HEK293 (cell line): ENCODE measurements at regions not wholly inside any gene's neighbourhood (a gene's known extent, or its start where the extent isn't known, plus 50 kb on each side); places are given as distances from the start of the nearest gene placed in this dataset.

Source experiments
- CTCF ChIA-PET: fragments of 350-600 bp; formaldehyde crosslinking; extraction: SDS; loops from one replicate; lab custom pipeline; 2021; ENCODE audit warnings: antibody characterized with exemption; lab: Yijun Ruan, JAX
- POLR2A ChIA-PET: fragments of 300-600 bp; formaldehyde crosslinking; extraction: SDS; loops from one replicate; lab custom pipeline; 2020; ENCODE audit warnings: antibody characterized with exemption, inconsistent platforms; lab: Yijun Ruan, JAX
- H3K27ac ChIP-seq: fragments of 200-500 bp; sonication (Bioruptor generic); 2 replicates; pipeline ENCODE4 v1.5.1; 2014; ENCODE audit warnings: low read depth, low read length, control low read depth, inconsistent platforms; ENCODE audit errors: extremely low read depth
- H3K36me3 ChIP-seq, 2 experiments: fragments of 200-500 bp in 1 of 2; sonication (Bioruptor generic) in 1 of 2; 1 replicate in 1 of 2; 2 replicates in 1 of 2; pipeline ENCODE4 v1.5.1; 2014 to 2017; ENCODE audit warnings: inconsistent platforms in 2 of 2, low read length in 2 of 2; ENCODE audit not compliant: control insufficient read depth in 2 of 2, insufficient read depth in 1 of 2
- H3K4me1 ChIP-seq: fragments of 200-500 bp; sonication (Bioruptor generic); 2 replicates; pipeline ENCODE4 v1.5.1; 2014; ENCODE audit warnings: mild to moderate bottlenecking, low read length, inconsistent platforms; ENCODE audit not compliant: control insufficient read depth, insufficient read depth
- H3K4me3 ChIP-seq: 2 replicates; pipeline ENCODE4 v1.5.1; 2011; ENCODE audit warnings: low read depth, mild to moderate bottlenecking, control low read depth, low read length, moderate library complexity
- H3K9me3 ChIP-seq: fragments of 200-500 bp; sonication (Bioruptor generic); 2 replicates; pipeline ENCODE4 v1.5.1; 2014; ENCODE audit warnings: low read depth, low read length, inconsistent platforms; ENCODE audit not compliant: control insufficient read depth, insufficient read depth
- REST ChIP-seq: fragments of 450-650 bp; formaldehyde crosslinking; IDR thresholded peaks from 2 replicates; pipeline ENCODE4 v1.5.1; 2016; ENCODE audit warnings: missing biosample characterization, missing genetic modification characterization
- YY2 ChIP-seq: fragments of 450-650 bp; formaldehyde crosslinking; IDR thresholded peaks from 2 replicates; pipeline ENCODE4 v1.5.1; 2016; ENCODE audit warnings: missing biosample characterization, missing genetic modification characterization
- ZBTB1 ChIP-seq: fragments of 450-650 bp; formaldehyde crosslinking; IDR thresholded peaks from 2 replicates; pipeline ENCODE4 v1.5.1; 2016; ENCODE audit warnings: missing biosample characterization, missing genetic modification characterization
- ZNF138 ChIP-seq: fragments of 450-650 bp; formaldehyde crosslinking; IDR thresholded peaks from 2 replicates; pipeline ENCODE4 v1.5.1; 2016; ENCODE audit warnings: missing biosample characterization, missing genetic modification characterization, borderline replicate concordance
- ZNF148 ChIP-seq: fragments of 450-650 bp; formaldehyde crosslinking; IDR thresholded peaks from 2 replicates; pipeline ENCODE4 v1.5.0; 2017; ENCODE audit warnings: missing biosample characterization, missing genetic modification characterization, borderline replicate concordance
- ZNF202 ChIP-seq: fragments of 450-650 bp; formaldehyde crosslinking; IDR thresholded peaks from 2 replicates; pipeline ENCODE4 v1.5.1; 2016; ENCODE audit warnings: missing biosample characterization, missing genetic modification characterization, borderline replicate concordance
- ZNF211 ChIP-seq: fragments of 450-650 bp; formaldehyde crosslinking; IDR thresholded peaks from 2 replicates; pipeline ENCODE4 v1.5.1; 2016; ENCODE audit warnings: low read depth, missing biosample characterization, missing genetic modification characterization
- ZNF248 ChIP-seq: fragments of 450-650 bp; formaldehyde crosslinking; IDR thresholded peaks from 2 replicates; pipeline ENCODE4 v1.5.1; 2017; ENCODE audit warnings: missing biosample characterization, missing genetic modification characterization
- ZNF266 ChIP-seq: fragments of 450-650 bp; formaldehyde crosslinking; IDR thresholded peaks from 2 replicates; pipeline ENCODE4 v1.5.1; 2016; ENCODE audit warnings: missing biosample characterization, missing genetic modification characterization, low read depth
- ZNF292 ChIP-seq: fragments of 450-650 bp; formaldehyde crosslinking; IDR thresholded peaks from 2 replicates; pipeline ENCODE4 v1.5.1; 2016; ENCODE audit warnings: low read depth, missing biosample characterization, missing genetic modification characterization, borderline replicate concordance
- ZNF311 ChIP-seq: fragments of 450-650 bp; formaldehyde crosslinking; IDR thresholded peaks from 2 replicates; pipeline ENCODE4 v1.5.1; 2017; ENCODE audit warnings: missing biosample characterization, missing genetic modification characterization, borderline replicate concordance
- ZNF354C ChIP-seq: fragments of 450-650 bp; formaldehyde crosslinking; IDR thresholded peaks from 2 replicates; pipeline ENCODE4 v1.5.1; 2016; ENCODE audit warnings: missing biosample characterization, missing genetic modification characterization, low read depth, borderline replicate concordance
- ZNF37A ChIP-seq: fragments of 450-650 bp; IDR thresholded peaks from 2 replicates; pipeline ENCODE4 v1.5.1; 2018; ENCODE audit warnings: missing biosample characterization, missing genetic modification characterization
- ZNF488 ChIP-seq: fragments of 450-650 bp; formaldehyde crosslinking; IDR thresholded peaks from 2 replicates; pipeline ENCODE4 v1.5.1; 2016; ENCODE audit warnings: missing biosample characterization, missing genetic modification characterization
- ZNF571 ChIP-seq: fragments of 450-650 bp; formaldehyde crosslinking; IDR thresholded peaks from 2 replicates; pipeline ENCODE4 v1.5.0; 2017; ENCODE audit warnings: missing biosample characterization, missing genetic modification characterization
- ZNF600 ChIP-seq: fragments of 450-650 bp; formaldehyde crosslinking; IDR thresholded peaks from 2 replicates; pipeline ENCODE4 v1.5.1; 2016; ENCODE audit warnings: missing biosample characterization, missing genetic modification characterization
- ZNF623 ChIP-seq: fragments of 450-650 bp; formaldehyde crosslinking; IDR thresholded peaks from 2 replicates; pipeline ENCODE4 v1.5.1; 2016; ENCODE audit warnings: missing biosample characterization, missing genetic modification characterization
- ZNF645 ChIP-seq: fragments of 450-650 bp; formaldehyde crosslinking; IDR thresholded peaks from 2 replicates; pipeline ENCODE4; 2016; ENCODE audit warnings: missing biosample characterization, missing genetic modification characterization
- ZNF664 ChIP-seq: fragments of 450-650 bp; formaldehyde crosslinking; IDR thresholded peaks from 2 replicates; pipeline ENCODE4 v1.5.1; 2016; ENCODE audit warnings: missing biosample characterization, missing genetic modification characterization

- Histone ChIP-seq H3K9me3 (no peaks in the 10 kb centered on the region), H3K36me3 (no peaks in the 10 kb centered on the region), H3K27ac (no peak overlapping the region), H3K4me3 (no peak overlapping the region), H3K4me1 (no peaks in the 10 kb centered on the region)
- ChIA-PET POLR2A (no interaction called here), CTCF (interaction anchor here (0.7 kb wide), 1 partner anchor 728 kb away, joined by 4 read pairs; no protein-coding TSS in a partner anchor)
- TF ChIP-seq REST (tag by site-specific recombination) (peak; percentile 82), ZNF623 (tag by site-specific recombination) (no peak)
Observed at GRCh38 chr1:29653034-29653810, 416.9 kb downstream of the PTPRU start.

- TF ChIP-seq YY2 (tag by site-specific recombination) = no peak
- TF ChIP-seq ZNF645 (tag by site-specific recombination) = no peak
- TF ChIP-seq ZNF202 (tag by site-specific recombination) = no peak
- no peak for TF ChIP-seq ZNF211
- no peak for TF ChIP-seq ZNF248
- TF ChIP-seq ZNF571 (tag by site-specific recombination) = no peak
- no peak for TF ChIP-seq ZNF292
- TF ChIP-seq ZNF266 = no peak
- TF ChIP-seq ZNF600 = no peak
- no peak for TF ChIP-seq ZNF138 (tag by site-specific recombination)
- no peak for TF ChIP-seq ZNF311 (tag by site-specific recombination)
- no peak for TF ChIP-seq ZNF354C (tag by site-specific recombination)
- TF ChIP-seq ZNF37A (tag by site-specific recombination) = no peak
- TF ChIP-seq ZNF664 (tag by site-specific recombination) = no peak
- TF ChIP-seq ZNF148 (tag by site-specific recombination) = no peak
- no peak for TF ChIP-seq ZBTB1 (tag by site-specific recombination)
- TF ChIP-seq ZNF488 (tag by site-specific recombination) = no peak
- TF ChIP-seq, all 188 proteins: peak for 0
- ChIA-PET CTCF (interaction anchor here (0.6 kb wide), 1 partner anchor 636 kb away, joined by 4 read pairs; no protein-coding TSS in a partner anchor), POLR2A (no interaction called here)
- H3K36me3 ChIP-seq = no peaks in the 10 kb centered on the region
- no peaks in the 10 kb centered on the region for H3K9me3 ChIP-seq
- no peaks in the 10 kb centered on the region for H3K4me1 ChIP-seq
- H3K4me3 ChIP-seq = no peak overlapping the region
- H3K27ac ChIP-seq = no peak overlapping the region
Observed at GRCh38 chr1:29651684-29652665, 415.7 kb downstream of the PTPRU start.
